GM19397 (cell line): ENCODE measurements at regions not wholly inside any gene's neighbourhood (a gene's known extent, or its start where the extent isn't known, plus 50 kb on each side); places are given as distances from the start of the nearest gene placed in this dataset.
A peak's percentile ranks its signal among the peaks of the same experiment; 100 is the strongest.
"Not testable (repeated sequence)": the region's sequence is repeated elsewhere in the genome, so short reads cannot be mapped to it uniquely, and the experiment has no call there.

Experiments
- ATAC-seq: cut with Tn5 transposase; IDR thresholded peaks from one replicate; pipeline ENCODE4 v1.9.1; 2021; ENCODE audit warnings: mild to moderate bottlenecking, moderate library complexity; ENCODE audit not compliant: unreplicated experiment

DNA sequence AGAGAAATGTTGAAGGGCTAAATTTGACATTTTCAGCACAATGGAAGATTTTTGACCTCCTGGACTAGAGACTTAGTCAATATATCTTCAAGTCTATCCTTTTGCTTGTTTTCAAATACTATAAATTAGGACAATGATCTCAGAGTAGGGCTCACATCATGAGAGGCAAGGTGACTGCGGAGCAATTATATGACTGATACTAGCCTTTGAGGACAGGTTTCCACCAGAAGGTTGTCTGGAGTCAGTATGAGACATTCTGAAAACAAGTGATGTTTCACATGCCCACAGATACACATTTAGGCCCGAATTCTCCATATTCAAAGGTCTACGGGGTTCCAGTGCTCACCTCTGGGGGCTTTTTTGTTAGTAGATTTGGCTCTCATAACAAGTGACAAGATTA, 142.3 kb upstream of the SAMSN1 start:
- ATAC-seq, result no peak

DNA sequence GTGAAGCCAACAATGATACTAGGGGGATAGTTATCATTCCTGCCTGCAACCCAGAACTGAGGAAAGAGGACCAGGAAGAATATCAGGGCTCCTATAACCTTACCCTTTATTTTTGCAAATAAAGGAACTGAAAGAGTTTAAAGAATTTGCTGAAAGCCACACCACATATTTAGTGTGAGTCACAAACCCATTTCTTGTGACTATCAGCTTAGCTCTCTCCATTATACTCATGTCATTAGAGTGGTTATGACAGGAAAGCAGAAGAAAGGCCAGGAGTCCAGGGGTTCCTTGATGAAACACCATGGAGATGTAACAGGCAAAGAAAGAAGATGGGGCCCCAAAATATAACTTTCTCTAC, 141.1 kb upstream of the SAMSN1 start:
- no peak for ATAC-seq

DNA sequence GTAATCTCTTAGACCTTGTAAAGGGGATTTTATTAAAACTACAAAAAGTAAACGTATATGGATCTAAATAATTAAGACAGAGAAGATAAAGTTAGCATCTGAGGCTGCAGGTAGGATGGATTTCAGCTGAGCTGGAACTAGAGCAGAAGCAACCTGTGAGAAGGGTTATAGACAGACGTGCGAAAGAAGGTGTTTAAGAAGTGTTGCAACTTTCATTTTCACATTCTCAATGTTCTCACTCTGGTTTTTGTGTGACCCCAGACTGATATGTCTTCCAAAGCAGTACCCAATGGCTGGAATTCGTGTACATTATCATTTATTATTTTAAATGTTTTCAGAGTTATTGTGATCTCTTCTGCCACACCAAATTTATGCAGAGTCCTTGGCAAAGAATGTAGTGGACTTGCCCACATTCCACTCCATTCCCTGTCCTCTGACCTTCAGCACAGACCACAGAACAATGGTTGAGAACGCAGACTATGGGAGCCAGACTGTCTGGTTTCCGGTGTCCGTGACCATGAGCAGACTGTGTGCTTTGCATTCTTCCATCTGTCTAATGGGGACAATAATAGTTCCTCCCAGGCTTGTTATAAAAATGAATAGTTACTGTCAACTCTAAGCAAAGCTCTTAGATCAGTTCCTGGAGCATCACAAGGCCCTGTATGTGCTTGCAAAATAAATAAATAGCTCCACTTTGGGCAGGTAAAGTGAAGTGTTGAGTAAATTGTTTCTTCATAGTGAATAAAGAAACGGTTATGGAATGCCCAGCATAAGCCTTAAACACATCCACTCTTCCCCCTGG, 140.6 kb upstream of the SAMSN1 start:
- ATAC-seq, result peak; percentile 65

DNA sequence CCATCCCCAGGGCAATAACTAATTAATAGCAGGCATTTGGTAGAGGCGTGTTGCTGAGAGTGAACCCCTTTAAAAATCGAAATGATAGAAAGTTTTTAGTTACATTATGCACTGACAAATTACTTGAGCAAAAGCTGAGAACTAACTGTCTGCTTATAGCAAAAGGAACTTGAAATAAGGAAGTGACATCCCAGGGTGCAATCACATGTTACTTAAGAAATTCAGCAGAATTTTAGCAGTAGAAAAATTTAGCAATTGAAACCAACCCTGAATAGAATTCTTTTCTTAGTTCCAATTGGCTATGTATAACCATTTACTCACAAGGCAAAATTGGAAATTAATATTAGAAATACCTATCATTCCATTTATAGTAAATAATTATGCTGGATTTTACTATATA, 139.5 kb upstream of the SAMSN1 start:
- no peak for ATAC-seq

DNA sequence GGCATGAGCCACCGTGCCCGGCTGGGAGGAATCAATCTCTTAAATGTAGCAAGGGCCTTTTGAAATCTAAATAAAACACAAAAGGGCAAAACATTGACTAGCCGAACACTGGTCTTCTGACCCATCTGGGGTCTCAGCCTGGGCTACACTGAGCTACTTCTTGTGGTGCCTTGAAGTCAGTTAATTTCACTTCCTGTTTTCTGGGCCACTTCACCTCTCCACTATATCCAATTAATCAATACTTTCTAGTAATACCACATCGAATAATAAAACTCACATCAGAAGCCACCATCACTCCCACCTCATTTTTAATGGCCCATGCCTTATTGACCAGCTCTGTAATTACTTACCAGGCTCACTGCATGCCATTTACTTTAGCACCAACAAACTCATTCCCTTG, 138.0 kb upstream of the SAMSN1 start:
- ATAC-seq, result peak; percentile 36

DNA sequence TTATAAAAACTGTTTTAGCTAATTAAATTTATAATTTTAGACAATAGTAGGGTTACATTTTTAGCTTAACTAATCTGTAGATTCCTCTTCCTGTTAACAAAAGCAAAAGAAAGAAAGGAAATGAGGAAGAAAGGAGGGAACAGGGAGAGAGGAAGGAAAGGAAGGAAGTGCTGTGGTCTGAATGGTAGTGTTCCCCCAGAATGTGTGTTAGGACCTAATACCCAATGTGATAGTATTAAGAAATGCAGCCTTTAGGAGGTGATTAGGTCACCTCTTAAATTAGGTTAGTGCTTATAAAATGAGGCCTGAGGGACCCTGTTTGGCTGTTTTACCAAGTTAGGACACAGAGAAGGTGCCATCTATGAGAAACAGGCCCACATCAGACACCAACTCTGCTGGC, 136.9 kb upstream of the SAMSN1 start:
- ATAC-seq, result no peak

DNA sequence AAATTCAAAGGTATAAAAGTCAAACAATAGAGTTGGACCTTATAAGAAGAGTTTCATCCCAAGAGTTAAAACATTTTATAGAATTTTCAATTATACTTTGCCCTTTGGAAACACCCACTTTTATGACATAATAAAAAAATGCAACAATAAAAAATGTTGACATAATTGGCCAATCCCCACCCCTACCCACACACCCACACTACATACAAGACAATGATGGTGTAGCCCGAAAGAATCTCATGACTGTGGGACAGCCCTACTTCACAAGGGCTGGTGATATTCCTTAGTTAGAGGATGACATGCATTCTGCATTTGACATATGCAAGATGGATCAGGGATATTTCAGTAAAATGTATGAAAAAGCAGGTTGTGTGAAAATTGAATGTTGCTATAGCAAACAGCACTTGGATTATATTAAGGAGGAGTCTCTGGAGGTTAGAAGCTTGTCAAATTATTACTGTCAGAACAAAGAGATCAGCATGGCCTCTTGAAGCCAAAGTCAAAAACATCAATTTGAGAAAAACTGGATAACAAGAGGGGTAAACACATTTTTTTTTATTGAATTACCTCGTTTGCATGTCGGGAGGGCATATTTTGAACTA, 133.0 kb upstream of the SAMSN1 start:
- no peak for ATAC-seq

DNA sequence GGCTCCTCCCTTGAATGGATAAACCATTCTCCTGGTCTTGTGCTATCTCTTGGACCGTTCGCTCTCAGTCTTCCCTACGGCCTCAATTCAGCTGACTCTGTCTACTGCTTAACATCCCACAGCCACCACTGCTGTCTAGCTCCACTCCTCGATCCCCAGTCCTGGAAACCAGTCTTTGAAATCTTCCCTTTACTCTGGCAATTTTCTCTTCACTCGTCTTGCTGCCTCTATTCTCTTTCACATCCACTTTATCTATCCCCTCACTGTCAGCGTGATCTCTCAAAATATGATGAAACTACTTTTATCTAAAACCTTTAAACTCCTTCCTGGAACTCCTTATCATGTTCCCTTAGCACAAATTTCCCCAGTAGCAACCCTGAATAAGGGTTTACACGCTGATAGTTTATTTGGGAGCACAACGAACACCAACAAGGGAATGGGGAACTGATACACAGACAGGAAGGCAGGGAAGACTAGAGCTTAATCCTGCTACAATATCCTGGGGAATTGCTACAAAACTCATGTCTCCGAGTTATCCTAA, 131.6 kb upstream of the SAMSN1 start:
- no peak for ATAC-seq

DNA sequence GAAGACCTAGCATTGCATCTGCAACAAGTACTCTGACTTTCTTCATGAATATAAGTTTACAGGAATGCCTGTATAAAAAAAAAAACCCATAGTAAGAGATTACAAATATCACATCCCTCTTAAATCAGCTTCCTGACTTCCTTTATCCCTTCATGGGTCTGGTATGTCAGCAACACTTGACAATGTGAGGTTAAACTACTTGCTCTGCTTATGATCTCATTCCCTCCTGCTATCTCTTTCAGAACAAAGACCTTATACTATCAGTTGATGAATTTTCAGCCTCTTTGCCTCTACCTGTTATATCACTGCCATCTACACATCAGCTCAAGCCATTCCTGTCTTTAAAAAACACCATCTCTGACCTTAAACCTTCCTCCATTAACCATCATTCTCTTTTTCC, 130.9 kb upstream of the SAMSN1 start:
- ATAC-seq, result no peak

DNA sequence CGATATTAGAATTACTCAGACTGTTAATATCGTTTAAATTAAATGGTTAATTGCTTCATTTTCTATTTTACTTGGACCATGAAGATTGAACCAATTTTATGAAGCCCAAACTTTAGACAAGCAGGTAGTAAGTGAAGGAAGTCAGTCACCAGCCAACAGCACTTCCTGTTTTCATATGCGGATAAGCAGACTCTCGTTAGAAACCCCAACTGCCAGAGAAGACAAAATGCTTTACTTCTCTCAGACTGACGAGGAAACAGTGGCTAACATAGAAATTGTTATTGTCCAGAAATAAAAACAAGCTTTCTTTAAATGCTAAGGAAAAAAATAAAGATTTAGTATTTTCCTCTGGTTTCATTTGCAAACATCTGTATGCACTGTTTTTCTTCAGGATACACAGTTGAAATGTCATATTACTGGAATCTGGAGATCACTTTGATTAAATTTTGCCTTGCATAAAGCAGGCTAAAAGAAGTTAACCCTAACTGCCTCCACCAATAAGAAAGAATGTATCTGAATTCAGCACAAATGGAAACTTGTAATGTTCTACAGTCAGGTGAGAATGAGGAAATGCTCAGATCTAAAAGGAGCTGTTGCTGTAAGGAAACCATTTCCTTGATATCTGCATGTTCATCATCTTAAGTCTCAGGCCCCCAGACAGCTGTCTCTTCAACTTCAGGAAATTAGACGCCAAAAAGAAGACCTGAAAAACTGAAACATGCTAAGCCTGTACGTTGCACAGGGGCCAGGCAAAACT, 129.8 kb upstream of the SAMSN1 start:
- ATAC-seq, result peak; percentile 60

DNA sequence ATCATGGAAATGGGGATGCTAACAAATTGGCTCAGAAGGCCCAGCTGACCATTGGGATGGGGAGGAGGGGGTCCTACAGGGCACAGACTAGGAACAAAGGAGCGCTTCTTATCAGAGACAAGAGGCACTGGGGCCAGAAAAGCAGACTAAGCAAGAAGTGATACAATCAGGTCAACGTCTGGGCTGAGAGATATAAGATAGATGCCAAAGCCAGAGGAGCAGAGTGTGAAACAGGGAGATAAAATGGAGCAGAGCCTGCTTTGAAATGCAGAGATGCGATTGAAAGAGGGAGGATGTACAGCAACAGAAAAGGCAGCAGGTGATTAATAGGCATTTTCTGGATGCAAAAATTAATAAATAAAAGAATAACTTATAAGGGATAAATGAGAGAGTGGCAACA, 127.5 kb upstream of the SAMSN1 start:
- ATAC-seq, result no peak

DNA sequence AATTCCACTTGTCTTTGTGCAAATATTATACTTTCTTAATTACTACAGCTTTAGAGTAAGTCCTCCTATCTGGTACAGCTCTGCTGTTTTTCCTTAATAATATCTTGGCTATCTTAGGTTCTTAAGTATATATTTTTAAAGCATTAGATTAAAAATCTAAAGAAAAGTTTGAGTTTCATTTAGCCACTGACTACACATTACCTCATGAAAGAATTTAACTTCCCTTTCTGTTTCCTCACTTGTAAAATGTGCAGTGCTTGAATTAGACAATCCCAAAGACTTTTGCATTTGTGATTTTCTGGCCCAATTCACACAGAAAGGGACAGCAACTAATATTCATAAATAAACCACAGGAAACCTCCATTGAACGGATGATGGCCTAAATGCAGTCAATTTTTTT, 126.4 kb upstream of the SAMSN1 start:
- ATAC-seq, result no peak

DNA sequence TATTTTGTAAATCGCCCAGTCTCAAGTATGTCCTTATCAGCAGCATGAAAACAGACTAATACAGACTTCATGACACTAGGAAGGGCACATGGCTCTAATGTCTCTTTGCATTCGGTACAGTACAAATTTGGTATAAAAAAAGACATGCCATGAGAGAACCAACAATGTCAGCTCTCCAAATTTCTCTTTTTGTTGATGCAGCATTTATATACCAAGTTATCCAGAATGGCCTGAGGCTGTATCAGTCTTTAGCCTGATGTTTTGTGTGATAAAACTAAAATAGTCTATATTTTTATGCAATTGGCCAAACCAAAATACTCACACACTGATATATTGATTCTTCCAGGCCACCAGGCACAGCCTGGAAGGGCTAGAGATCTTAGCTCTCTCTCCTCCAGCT, 124.3 kb upstream of the SAMSN1 start:
- ATAC-seq, result no peak

DNA sequence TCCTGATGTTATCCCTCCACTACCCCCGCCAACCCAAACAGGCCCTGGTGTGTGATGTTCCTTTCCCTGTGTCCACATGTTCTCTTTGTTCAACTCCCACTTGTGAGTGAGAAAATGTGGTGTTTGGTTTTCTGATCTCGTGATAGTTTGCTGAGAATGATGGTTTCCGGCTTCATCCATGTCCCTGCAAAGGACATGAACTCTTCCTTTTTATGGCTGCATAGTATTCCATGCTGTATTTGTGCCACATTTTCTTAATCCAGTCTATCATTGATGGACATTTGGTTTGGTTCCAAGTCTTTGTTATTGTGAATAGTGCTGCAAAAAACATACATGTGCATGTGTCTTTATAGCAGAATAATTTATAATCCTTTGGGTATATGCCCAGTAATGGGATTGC, 123.0 kb upstream of the SAMSN1 start:
- not testable (repeated sequence) for ATAC-seq

DNA sequence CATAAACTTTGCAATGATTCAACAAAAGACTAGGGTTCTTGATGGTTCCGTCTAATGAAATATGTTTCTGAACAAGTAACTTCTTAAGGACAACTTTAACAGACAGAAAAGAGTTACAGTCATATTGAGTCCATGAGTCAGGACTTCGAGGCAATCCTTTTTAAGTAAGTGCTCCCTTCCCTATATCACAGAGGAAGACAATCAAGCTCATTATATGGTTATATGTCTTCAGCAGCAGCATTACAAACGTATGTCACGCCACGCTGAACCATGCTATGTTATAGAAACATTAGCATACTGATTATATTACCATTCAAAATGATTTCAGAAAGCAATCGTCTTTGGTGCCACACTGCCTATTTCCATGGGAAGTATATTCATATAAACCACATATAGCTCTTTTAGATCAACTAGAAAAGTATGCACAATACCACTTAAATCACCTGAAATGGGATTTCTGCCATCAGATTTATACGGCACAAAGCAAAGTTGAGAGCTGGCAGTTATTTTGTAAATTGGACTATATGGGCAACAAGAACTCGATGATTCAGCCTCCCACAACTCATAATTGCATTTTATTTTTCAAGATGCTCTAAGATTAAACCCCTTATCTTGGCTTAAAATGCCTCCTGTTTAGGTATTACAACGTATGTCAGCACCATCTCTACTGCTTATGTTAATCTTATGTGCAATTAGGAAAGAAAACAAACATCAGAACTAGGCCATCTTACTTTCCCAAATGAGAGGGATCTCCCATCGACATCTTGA, 111.3 kb upstream of the SAMSN1 start:
- no peak for ATAC-seq

DNA sequence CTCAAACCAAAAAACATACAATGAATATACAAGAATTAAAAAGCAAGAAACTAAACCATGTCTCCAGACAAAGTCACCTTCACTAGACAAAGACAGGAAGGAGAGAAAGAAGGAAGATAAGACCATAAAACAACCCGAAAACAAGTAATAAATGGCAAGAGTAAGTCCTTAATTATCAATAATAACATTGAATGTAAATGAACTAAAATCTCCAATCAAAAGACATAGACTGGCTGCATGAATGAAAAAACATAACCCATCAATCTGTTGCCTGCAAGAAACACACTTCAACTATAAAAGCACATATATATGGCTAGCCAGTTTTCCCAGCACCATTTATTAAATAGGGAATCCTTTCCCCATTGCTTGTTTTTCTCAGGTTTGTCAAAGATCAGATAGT, 100.8 kb upstream of the SAMSN1 start:
- ATAC-seq, result no peak

DNA sequence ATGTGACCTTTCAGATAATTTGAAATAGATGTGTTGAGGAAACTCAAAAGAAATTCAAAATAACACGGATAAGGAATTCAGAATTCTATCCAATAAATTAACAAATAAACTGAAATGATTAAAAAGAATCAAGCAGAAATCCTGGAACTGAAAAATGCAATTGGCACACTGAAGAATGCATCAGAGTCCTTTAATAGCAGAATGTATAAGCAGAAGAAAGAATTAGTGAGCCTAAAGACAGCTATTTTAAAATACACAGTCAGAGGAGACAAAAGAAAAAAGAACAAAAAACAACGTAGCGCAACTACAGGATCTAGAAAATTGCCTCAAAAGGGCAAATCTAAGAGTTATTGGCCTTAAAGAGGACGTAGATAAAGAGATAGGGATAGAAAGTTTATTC, 99.6 kb upstream of the SAMSN1 start:
- ATAC-seq, result no peak

DNA sequence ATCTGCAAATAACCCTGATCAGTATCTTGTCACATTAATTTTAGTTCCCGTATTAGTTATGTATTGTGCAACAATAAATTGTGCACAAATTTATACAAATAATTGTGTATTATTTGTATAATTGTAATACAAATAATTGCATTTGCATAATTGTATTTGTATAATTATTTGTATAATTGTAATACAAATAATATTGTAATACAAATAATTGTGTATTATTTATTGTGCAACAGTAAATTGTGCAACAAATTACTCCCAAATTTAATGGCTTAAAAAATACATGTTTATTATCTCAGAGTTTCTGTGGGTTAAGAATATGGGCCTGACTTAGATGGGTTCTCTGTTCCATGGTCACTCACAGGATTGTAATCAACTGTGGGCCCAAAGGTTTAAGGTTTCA, 86.2 kb upstream of the SAMSN1 start:
- ATAC-seq, result no peak

DNA sequence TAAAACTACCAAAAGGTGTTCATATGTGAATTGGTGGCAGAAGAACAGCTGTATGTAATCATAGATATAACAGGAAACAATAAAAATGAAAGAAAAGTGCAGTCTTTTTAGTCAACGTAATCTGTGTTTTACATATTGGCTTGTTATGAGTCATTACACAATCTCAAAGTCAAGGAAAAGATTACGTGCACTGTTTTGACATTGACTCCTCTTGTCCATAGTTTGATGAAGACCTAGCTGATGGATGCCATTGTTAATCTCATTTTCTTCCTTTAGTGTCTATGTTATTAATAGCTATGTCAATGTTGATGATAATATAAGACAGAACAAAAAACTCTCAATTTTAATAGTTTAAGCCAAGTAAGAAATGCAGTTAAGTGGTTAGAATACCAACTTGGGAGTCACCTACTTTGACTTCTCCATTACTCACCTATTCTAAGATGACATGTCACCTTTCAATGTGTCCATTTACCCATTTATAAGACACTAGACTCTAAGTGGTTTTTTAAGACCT, 84.5 kb upstream of the SAMSN1 start:
- no peak for ATAC-seq

DNA sequence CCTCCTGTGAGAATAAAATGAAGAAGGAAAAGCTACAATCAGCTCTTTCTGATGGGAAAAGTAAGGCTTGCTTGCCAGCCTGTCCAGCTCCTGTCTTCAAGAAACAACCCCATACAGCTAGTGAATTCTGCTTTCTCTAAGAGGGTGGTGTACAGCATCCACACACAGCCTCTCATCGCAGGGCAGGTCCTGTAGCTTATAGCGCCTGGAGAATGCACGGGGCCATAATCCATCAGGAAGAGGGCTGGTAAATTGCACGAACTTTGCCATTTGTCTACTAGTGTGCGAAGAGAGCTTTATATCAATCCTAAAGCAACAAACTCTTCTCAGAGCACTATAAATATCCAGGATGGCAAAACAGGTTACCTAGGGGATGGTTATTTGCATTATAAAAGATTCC, 83.3 kb upstream of the SAMSN1 start:
- no peak for ATAC-seq

DNA sequence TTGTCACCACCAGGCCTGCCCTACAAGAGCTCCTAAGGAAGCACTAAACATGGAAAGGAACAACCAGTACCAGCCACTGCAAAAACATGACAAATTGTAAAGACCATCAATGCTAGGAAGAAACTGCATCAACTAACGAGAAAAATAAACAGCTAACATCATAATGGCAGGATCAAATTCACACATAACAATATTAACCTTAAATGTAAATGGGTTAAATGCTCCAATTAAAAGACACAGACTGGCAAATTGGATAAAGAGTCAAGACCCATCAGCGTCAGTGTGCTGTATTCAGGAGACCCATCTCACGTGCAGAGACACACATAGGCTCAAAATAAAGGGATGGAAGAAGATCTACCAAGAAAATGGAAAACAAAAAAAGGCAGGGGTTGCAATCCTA, 77.0 kb upstream of the SAMSN1 start:
- ATAC-seq, result not testable (repeated sequence)
